ENCODE measurements at regions not wholly inside any gene's neighbourhood (a gene's known extent, or its start where the extent isn't known, plus 50 kb on each side); places are given as distances from the start of the nearest gene placed in this dataset.
A peak's percentile ranks its signal among the peaks of the same experiment; 100 is the strongest.

- Histone ChIP-seq H3F3A (ENCODE audit: low read depth) (no peaks in the 10 kb centered on the region), H3K9ac (ENCODE audit: low read depth, low read length, poor library complexity, severe bottlenecking) (no peak overlapping the region), H3K4me1 (ENCODE audit: insufficient read depth, low read length, poor library complexity, severe bottlenecking) (peaks cover 15% of the 10 kb centered on the region), H3K79me2 (ENCODE audit: insufficient read depth, low read length) (no peaks in the 10 kb centered on the region), H3K4me2 (ENCODE audit: low read depth, low read length, poor library complexity, severe bottlenecking) (no peak overlapping the region), H3K9me2 (replicated peaks; ENCODE audit: low read depth, low read length) (no peaks in the 10 kb centered on the region), H2AFZ (ENCODE audit: low read length) (no peak overlapping the region), H3K9me3 (ENCODE audit: insufficient read depth, low read depth, low read length) (peaks cover 21% of the 10 kb centered on the region; the same call in 1 of the 2 replicates), H3K27me3 (ENCODE audit: insufficient read depth, low read length, poor library complexity, severe bottlenecking) (no peaks in the 10 kb centered on the region), H4K20me1 (ENCODE audit: insufficient read depth, low read length, poor library complexity, severe bottlenecking) (no peaks in the 10 kb centered on the region), H3K36me3 (ENCODE audit: insufficient read depth, low read length) (no peaks in the 10 kb centered on the region), H3K4me3 (ENCODE audit: low read length, poor library complexity, severe bottlenecking) (no peak overlapping the region)
- TF ChIP-seq EZH2phosphoT487 (IDR thresholded peaks at IDR 0.05; ENCODE audit: borderline replicate concordance) = no peak
- TF ChIP-seq, protein P1, sequence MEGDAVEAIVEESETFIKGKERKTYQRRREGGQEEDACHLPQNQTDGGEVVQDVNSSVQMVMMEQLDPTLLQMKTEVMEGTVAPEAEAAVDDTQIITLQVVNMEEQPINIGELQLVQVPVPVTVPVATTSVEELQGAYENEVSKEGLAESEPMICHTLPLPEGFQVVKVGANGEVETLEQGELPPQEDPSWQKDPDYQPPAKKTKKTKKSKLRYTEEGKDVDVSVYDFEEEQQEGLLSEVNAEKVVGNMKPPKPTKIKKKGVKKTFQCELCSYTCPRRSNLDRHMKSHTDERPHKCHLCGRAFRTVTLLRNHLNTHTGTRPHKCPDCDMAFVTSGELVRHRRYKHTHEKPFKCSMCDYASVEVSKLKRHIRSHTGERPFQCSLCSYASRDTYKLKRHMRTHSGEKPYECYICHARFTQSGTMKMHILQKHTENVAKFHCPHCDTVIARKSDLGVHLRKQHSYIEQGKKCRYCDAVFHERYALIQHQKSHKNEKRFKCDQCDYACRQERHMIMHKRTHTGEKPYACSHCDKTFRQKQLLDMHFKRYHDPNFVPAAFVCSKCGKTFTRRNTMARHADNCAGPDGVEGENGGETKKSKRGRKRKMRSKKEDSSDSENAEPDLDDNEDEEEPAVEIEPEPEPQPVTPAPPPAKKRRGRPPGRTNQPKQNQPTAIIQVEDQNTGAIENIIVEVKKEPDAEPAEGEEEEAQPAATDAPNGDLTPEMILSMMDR (conservative IDR thresholded peaks at IDR 0.05; ENCODE audit: low read length) = peak; percentile 24; the same call in 1 of the 2 replicates
Measured at GRCh38 chr1:221945669-221946068, 203.8 kb upstream of the DUSP10 start.

- TF ChIP-seq EZH2phosphoT487 (IDR thresholded peaks at IDR 0.05; ENCODE audit: borderline replicate concordance) = no peak
- TF ChIP-seq, protein P1 (conservative IDR thresholded peaks at IDR 0.05; ENCODE audit: low read length) = no peak
- Histone ChIP-seq H2AFZ (ENCODE audit: low read length) (no peak overlapping the region), H4K20me1 (ENCODE audit: insufficient read depth, low read length, poor library complexity, severe bottlenecking) (no peaks in the 10 kb centered on the region), H3K4me1 (ENCODE audit: insufficient read depth, low read length, poor library complexity, severe bottlenecking) (peaks cover 21% of the 10 kb centered on the region), H3K79me2 (ENCODE audit: insufficient read depth, low read length) (no peaks in the 10 kb centered on the region), H3F3A (ENCODE audit: low read depth) (no peaks in the 10 kb centered on the region), H3K36me3 (ENCODE audit: insufficient read depth, low read length) (no peaks in the 10 kb centered on the region), H3K4me3 (ENCODE audit: low read length, poor library complexity, severe bottlenecking) (no peak overlapping the region), H3K9me3 (ENCODE audit: insufficient read depth, low read depth, low read length) (peaks cover 21% of the 10 kb centered on the region; the same call in 1 of the 2 replicates), H3K27me3 (ENCODE audit: insufficient read depth, low read length, poor library complexity, severe bottlenecking) (no peaks in the 10 kb centered on the region), H3K4me2 (ENCODE audit: low read depth, low read length, poor library complexity, severe bottlenecking) (no peak overlapping the region), H3K9ac (ENCODE audit: low read depth, low read length, poor library complexity, severe bottlenecking) (no peak overlapping the region), H3K9me2 (replicated peaks; ENCODE audit: low read depth, low read length) (no peaks in the 10 kb centered on the region)
Measured at GRCh38 chr1:221944247-221944870, 202.5 kb upstream of the DUSP10 start.

DNA sequence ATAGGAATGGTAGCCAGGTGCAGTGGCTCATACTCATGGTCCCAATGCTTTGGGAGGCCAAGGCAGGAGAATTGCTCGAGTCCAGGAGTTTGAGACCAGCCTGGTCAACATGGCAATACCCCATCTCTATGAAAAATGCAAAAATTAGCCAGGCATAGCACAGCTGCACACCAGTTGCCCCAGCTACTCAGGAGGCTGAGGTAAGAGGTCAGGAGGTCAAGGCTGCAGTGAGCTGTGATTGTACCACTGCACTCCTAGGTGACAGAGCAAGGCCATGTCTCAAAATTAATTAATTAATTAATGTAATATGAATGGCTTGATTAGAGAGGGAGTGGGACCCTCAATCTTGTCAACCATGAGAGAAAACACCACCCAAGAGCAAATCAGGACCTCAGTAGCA is 198.7 kb upstream of the DUSP10 start:
- peak overlapping the region; percentile 66 for H3K9ac ChIP-seq (ENCODE audit: low read depth, low read length, poor library complexity, severe bottlenecking)
- TF ChIP-seq, protein P1 (conservative IDR thresholded peaks at IDR 0.05; ENCODE audit: low read length) = no peak
- TF ChIP-seq EZH2phosphoT487 (IDR thresholded peaks at IDR 0.05; ENCODE audit: borderline replicate concordance) = no peak
- H3K4me1 ChIP-seq (ENCODE audit: insufficient read depth, low read length, poor library complexity, severe bottlenecking) = peaks cover 28% of the 10 kb centered on the region
- H3K4me2 ChIP-seq (ENCODE audit: low read depth, low read length, poor library complexity, severe bottlenecking) = peak overlapping the region; percentile 43
- H3K27me3 ChIP-seq (ENCODE audit: insufficient read depth, low read length, poor library complexity, severe bottlenecking) = no peaks in the 10 kb centered on the region
- H4K20me1 ChIP-seq (ENCODE audit: insufficient read depth, low read length, poor library complexity, severe bottlenecking) = no peaks in the 10 kb centered on the region
- peaks cover 21% of the 10 kb centered on the region; the same call in 1 of the 2 replicates for H3K9me3 ChIP-seq (ENCODE audit: insufficient read depth, low read depth, low read length)
- H3K9me2 ChIP-seq (replicated peaks; ENCODE audit: low read depth, low read length) = no peaks in the 10 kb centered on the region
- H3K79me2 ChIP-seq (ENCODE audit: insufficient read depth, low read length) = no peaks in the 10 kb centered on the region
- no peaks in the 10 kb centered on the region for H3K36me3 ChIP-seq (ENCODE audit: insufficient read depth, low read length)
- H3F3A ChIP-seq (ENCODE audit: low read depth) = no peaks in the 10 kb centered on the region
- H2AFZ ChIP-seq (ENCODE audit: low read length) = no peak overlapping the region
- no peak overlapping the region for H3K4me3 ChIP-seq (ENCODE audit: low read length, poor library complexity, severe bottlenecking)
